ENCODE measurements at regions not wholly inside any gene's neighbourhood (a gene's known extent, or its start where the extent isn't known, plus 50 kb on each side); places are given as distances from the start of the nearest gene placed in this dataset.

GRCh38 chr7:96838481-96838880 is 128.8 kb upstream of the SEM1 start:
- Mint-ChIP-seq H3K4me3 (no peak overlapping the region), H3K27ac (no peak overlapping the region), H3K27me3 (peaks cover 9% of the 10 kb centered on the region), H3K9me3 (peaks cover 5% of the 10 kb centered on the region), H3K4me1 (ENCODE audit: unreplicated experiment) (peaks cover 24% of the 10 kb centered on the region), H3K36me3 (no peaks in the 10 kb centered on the region)
- DNase-seq (ENCODE audit: extremely low spot score, unreplicated experiment): no peak
- TF ChIP-seq, protein P1, sequence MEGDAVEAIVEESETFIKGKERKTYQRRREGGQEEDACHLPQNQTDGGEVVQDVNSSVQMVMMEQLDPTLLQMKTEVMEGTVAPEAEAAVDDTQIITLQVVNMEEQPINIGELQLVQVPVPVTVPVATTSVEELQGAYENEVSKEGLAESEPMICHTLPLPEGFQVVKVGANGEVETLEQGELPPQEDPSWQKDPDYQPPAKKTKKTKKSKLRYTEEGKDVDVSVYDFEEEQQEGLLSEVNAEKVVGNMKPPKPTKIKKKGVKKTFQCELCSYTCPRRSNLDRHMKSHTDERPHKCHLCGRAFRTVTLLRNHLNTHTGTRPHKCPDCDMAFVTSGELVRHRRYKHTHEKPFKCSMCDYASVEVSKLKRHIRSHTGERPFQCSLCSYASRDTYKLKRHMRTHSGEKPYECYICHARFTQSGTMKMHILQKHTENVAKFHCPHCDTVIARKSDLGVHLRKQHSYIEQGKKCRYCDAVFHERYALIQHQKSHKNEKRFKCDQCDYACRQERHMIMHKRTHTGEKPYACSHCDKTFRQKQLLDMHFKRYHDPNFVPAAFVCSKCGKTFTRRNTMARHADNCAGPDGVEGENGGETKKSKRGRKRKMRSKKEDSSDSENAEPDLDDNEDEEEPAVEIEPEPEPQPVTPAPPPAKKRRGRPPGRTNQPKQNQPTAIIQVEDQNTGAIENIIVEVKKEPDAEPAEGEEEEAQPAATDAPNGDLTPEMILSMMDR (conservative IDR thresholded peaks at IDR 0.05): no peak

DNA sequence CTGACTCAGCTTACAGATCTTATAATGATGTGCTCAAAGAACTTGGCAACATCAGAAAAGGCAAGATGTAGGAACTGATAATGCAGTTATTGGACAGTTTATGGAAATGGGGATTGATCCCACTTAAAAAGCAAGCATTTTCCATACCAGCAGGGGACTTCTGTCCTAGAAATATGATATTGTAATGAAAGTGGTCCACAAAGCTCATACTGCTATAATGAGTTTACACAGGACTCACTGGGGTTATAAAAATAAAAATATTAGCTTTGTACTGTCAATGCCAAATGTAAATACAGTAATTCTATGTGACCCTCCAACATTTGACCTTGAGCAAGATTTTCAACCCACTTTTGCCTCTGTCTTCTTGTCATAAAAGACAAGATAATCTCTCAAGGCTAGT is 145.5 kb upstream of the SEM1 start:
- no peaks in the 10 kb centered on the region for H3K36me3 Mint-ChIP-seq
- TF ChIP-seq, protein P1 (conservative IDR thresholded peaks at IDR 0.05): no peak
- DNase-seq (ENCODE audit: extremely low spot score, unreplicated experiment): no peak
- peaks cover 5% of the 10 kb centered on the region for H3K9me3 Mint-ChIP-seq
- no peak overlapping the region for H3K27ac Mint-ChIP-seq
- no peak overlapping the region for H3K4me3 Mint-ChIP-seq
- peaks cover 9% of the 10 kb centered on the region for H3K4me1 Mint-ChIP-seq (ENCODE audit: unreplicated experiment)
- no peaks in the 10 kb centered on the region for H3K27me3 Mint-ChIP-seq

DNA sequence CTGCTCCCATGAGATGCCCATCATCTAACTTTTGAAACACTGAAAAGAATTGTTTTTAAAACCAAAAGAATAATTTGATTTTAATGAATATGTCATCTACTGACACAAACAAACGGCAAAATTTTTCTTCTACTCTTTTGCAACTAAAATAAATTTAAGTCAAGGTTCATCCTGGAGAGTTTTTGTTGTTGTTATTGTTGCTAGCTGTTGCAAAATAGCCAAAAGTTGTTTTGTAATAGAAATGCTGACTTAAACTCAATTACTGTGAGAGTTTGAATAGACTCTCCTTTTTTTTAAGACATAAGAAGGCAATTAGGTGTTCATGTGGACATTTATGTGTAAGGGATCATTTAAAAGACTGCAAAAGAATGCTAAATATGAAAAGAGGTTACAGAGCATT is 146.0 kb upstream of the SEM1 start:
- no peak for DNase-seq (ENCODE audit: extremely low spot score, unreplicated experiment)
- Mint-ChIP-seq H3K27me3 (no peaks in the 10 kb centered on the region), H3K4me1 (ENCODE audit: unreplicated experiment) (peaks cover 9% of the 10 kb centered on the region), H3K27ac (no peak overlapping the region), H3K9me3 (peaks cover 5% of the 10 kb centered on the region), H3K36me3 (no peaks in the 10 kb centered on the region), H3K4me3 (no peak overlapping the region)
- TF ChIP-seq, protein P1 (conservative IDR thresholded peaks at IDR 0.05): no peak

- Mint-ChIP-seq H3K4me1 (ENCODE audit: unreplicated experiment) (peaks cover 13% of the 10 kb centered on the region), H3K4me3 (no peak overlapping the region), H3K27me3 (no peaks in the 10 kb centered on the region), H3K36me3 (no peaks in the 10 kb centered on the region), H3K9me3 (no peaks in the 10 kb centered on the region), H3K27ac (no peak overlapping the region)
- no peak for DNase-seq (ENCODE audit: extremely low spot score, unreplicated experiment)
- TF ChIP-seq, protein P1 (conservative IDR thresholded peaks at IDR 0.05): no peak
These were observed 135.8 kb upstream of the DLX6 start for GRCh38 chr7:96869538-96869937.

DNA sequence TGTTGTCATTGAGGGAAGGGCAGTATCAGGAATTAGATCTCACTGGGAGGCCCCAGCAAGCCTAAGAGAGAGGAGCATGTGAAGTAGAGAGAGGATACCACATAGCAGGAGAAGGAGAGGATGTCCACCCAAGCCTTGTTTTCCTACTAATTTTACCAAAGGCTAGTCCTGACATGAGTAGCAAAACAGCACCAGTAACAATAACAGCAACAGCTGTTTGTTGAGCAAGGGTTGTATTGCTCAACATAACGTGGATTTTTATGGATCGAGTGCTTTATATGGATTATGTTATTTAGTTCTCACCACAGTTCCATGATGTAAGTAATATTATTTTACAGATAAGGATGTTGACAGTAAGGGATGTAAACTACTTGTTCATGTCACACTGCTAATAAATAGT is 135.2 kb upstream of the DLX6 start:
- Mint-ChIP-seq H3K36me3 (no peaks in the 10 kb centered on the region), H3K4me3 (no peak overlapping the region), H3K27ac (no peak overlapping the region), H3K27me3 (no peaks in the 10 kb centered on the region), H3K4me1 (ENCODE audit: unreplicated experiment) (peaks cover 13% of the 10 kb centered on the region), H3K9me3 (no peaks in the 10 kb centered on the region)
- TF ChIP-seq, protein P1 (conservative IDR thresholded peaks at IDR 0.05): no peak
- DNase-seq (ENCODE audit: extremely low spot score, unreplicated experiment): no peak

- TF ChIP-seq, protein P1 (conservative IDR thresholded peaks at IDR 0.05): no peak
- Mint-ChIP-seq H3K4me1 (ENCODE audit: unreplicated experiment) (peaks cover 13% of the 10 kb centered on the region), H3K4me3 (no peak overlapping the region), H3K27me3 (no peaks in the 10 kb centered on the region), H3K27ac (no peak overlapping the region), H3K9me3 (no peaks in the 10 kb centered on the region), H3K36me3 (no peaks in the 10 kb centered on the region)
- no peak for DNase-seq (ENCODE audit: extremely low spot score, unreplicated experiment)
These were observed 134.4 kb upstream of the DLX6 start for GRCh38 chr7:96870934-96871333.

Measured in type B pancreatic cell (in vitro differentiated cells).